T-cell (primary cell): ENCODE measurements at regions not wholly inside any gene's neighbourhood (a gene's known extent, or its start where the extent isn't known, plus 50 kb on each side); places are given as distances from the start of the nearest gene placed in this dataset.

Source experiments
- ATAC-seq, 4 experiments: fragments of 200-7000 bp in 3 of 4; fragments of 150-1000 bp in 1 of 4; cut with Tn5 transposase; replicated peaks in 1 of 4; 1 replicate in 3 of 4; 2 replicates in 1 of 4; pipeline ENCODE4 v1.10.0; 2021; ENCODE audit warnings: moderate library complexity in 3 of 4, mild to moderate bottlenecking in 2 of 4, moderate number of reproducible peaks in 1 of 4
- CTCF ChIA-PET, 2 donors: fragments of 300-600 bp; sonication (Branson Sonifier 250); formaldehyde crosslinking; loops; one replicate each; lab custom pipeline; 2022; ENCODE audit warnings: antibody characterized with exemption in 2 of 2; lab: Charles Lee
- POLR2A ChIA-PET, 2 donors: fragments of 300-600 bp; sonication (Branson Sonifier 250); formaldehyde crosslinking; loops; one replicate each; lab custom pipeline; 2022; ENCODE audit warnings: antibody characterized with exemption in 2 of 2; lab: Charles Lee
- DNase-seq, 35 experiments: peaks; one replicate each; pipeline versions ENCODE4 v3.0.0 to v3.0.0-alpha.2; 2013 to 2023
- H3K27ac ChIP-seq: one replicate; pipeline ENCODE4 v1.5.1; 2013; ENCODE audit warnings: low read length
- H3K27me3 ChIP-seq, 2 experiments: replicated peaks in 1 of 2; 1 replicate in 1 of 2; 2 replicates in 1 of 2; pipeline versions ENCODE4 v1.6.1 to v1.7.0; 2013; ENCODE audit warnings: low read length in 1 of 2, mixed read lengths in 1 of 2; ENCODE audit not compliant: control insufficient read depth in 2 of 2, insufficient read depth in 2 of 2; ENCODE audit errors: extremely low read depth in 1 of 2
- H3K36me3 ChIP-seq, 2 donors: 1 replicate in 1 of 2; 2 replicates in 1 of 2; pipeline versions ENCODE4 v1.6.1 to v1.7.0; 2013; ENCODE audit warnings: low read length in 1 of 2; ENCODE audit not compliant: control insufficient read depth in 2 of 2, insufficient read depth in 1 of 2; ENCODE audit errors: extremely low read depth in 1 of 2
- H3K4me1 ChIP-seq, 2 experiments: 1 replicate in 1 of 2; 2 replicates in 1 of 2; pipeline versions ENCODE4 v1.6.1 to v1.7.0; 2013; ENCODE audit warnings: low read length in 2 of 2, mixed read lengths in 1 of 2; ENCODE audit not compliant: insufficient read depth in 2 of 2, control insufficient read depth in 1 of 2; ENCODE audit errors: extremely low read depth in 1 of 2
- H3K4me3 ChIP-seq, 2 donors: 1 replicate in 1 of 2; 2 replicates in 1 of 2; pipeline versions ENCODE4 v1.5.1 to v1.7.0; 2013; ENCODE audit warnings: mild to moderate bottlenecking in 2 of 2, low read length in 1 of 2, moderate library complexity in 1 of 2; ENCODE audit not compliant: control insufficient read depth in 1 of 2; ENCODE audit errors: extremely low read depth in 1 of 2
- H3K9me3 ChIP-seq: 2 replicates; pipeline ENCODE4 v1.7.0; 2013
- H3K27ac Mint-ChIP-seq, 2 donors: one replicate each; pipeline ENCODE4 v1.8.0; 2020 to 2021; ENCODE audit warnings: mild to moderate bottlenecking in 2 of 2, mixed read lengths in 2 of 2
- H3K27me3 Mint-ChIP-seq, 2 donors: one replicate each; pipeline ENCODE4 v1.8.0; 2021 to 2022; ENCODE audit warnings: mixed read lengths in 2 of 2
- H3K36me3 Mint-ChIP-seq: one replicate; pipeline ENCODE4 v1.8.0; 2021; ENCODE audit warnings: mixed read lengths
- H3K4me1 Mint-ChIP-seq, 3 donors: one replicate each; pipeline ENCODE4 v1.8.0; 2020 to 2022; ENCODE audit warnings: mixed read lengths in 3 of 3, mild to moderate bottlenecking in 1 of 3
- H3K4me3 Mint-ChIP-seq, 3 donors: one replicate each; pipeline ENCODE4 v1.8.0; 2020 to 2022; ENCODE audit warnings: mild to moderate bottlenecking in 3 of 3, mixed read lengths in 3 of 3, moderate library complexity in 3 of 3
- H3K9me3 Mint-ChIP-seq, 3 donors: one replicate each; pipeline ENCODE4 v1.8.0; 2020 to 2022; ENCODE audit warnings: mixed read lengths in 3 of 3
- WGBS: methylation state at CpG from one replicate; pipeline ENCODE4 v1.1.5; 2013; ENCODE audit warnings: missing lambda C conversion rate; ENCODE audit not compliant: insufficient coverage; 5-methylcytosine and 5-hydroxymethylcytosine counted together

- CTCF ChIA-PET: interaction anchor here in 1 of 2 donors (0.6 kb wide), 1 partner anchor 705 kb away, joined by 4 read pairs; no protein-coding TSS in a partner anchor
- no peak overlapping the region for H3K4me3 ChIP-seq
- no peak for DNase-seq
- no peaks in the 10 kb centered on the region for H3K27me3 ChIP-seq
- no peak for ATAC-seq
- H3K27ac ChIP-seq: no peak overlapping the region
- no peaks in the 10 kb centered on the region for H3K4me1 ChIP-seq
- H3K36me3 ChIP-seq: no peaks in the 10 kb centered on the region
- peaks cover 0 to 5% (median 4%) of the 10 kb centered on the region in 3 donors for H3K9me3 Mint-ChIP-seq
- no peak overlapping the region for H3K27ac Mint-ChIP-seq
- peaks cover 0 to 2% of the 10 kb centered on the region in 2 donors for H3K27me3 Mint-ChIP-seq
- no peaks in the 10 kb centered on the region for H3K4me1 Mint-ChIP-seq
- H3K36me3 Mint-ChIP-seq: no peaks in the 10 kb centered on the region
- H3K4me3 Mint-ChIP-seq: no peak overlapping the region
- WGBS: no CpG with 5 or more reads among the region's 3 CpGs
- POLR2A ChIA-PET: no interaction called here
- H3K9me3 ChIP-seq: no peaks in the 10 kb centered on the region
Observed at GRCh38 chr15:87354661-87355410, 901.7 kb downstream of the NTRK3 start.

- H3K9me3 Mint-ChIP-seq: peaks cover 0 to 6% (median 4%) of the 10 kb centered on the region in 3 donors
- CTCF ChIA-PET: no interaction called here
- H3K27me3 Mint-ChIP-seq: peaks cover 0 to 2% of the 10 kb centered on the region in 2 donors
- H3K27ac ChIP-seq: no peak overlapping the region
- H3K36me3 Mint-ChIP-seq: no peaks in the 10 kb centered on the region
- no peaks in the 10 kb centered on the region for H3K4me1 Mint-ChIP-seq
- ATAC-seq (no peak), DNase-seq (no peak)
- H3K9me3 ChIP-seq: no peaks in the 10 kb centered on the region
- no peaks in the 10 kb centered on the region for H3K27me3 ChIP-seq
- no CpG with 5 or more reads among the region's 2 CpGs for WGBS
- no peak overlapping the region for H3K27ac Mint-ChIP-seq
- H3K36me3 ChIP-seq: no peaks in the 10 kb centered on the region
- POLR2A ChIA-PET: no interaction called here
- no peak overlapping the region for H3K4me3 Mint-ChIP-seq
- no peaks in the 10 kb centered on the region for H3K4me1 ChIP-seq
- H3K4me3 ChIP-seq: no peak overlapping the region
Observed at GRCh38 chr15:87349181-87349580, 907.4 kb downstream of the NTRK3 start.

GRCh38 chr15:87348746-87349145 is 907.8 kb downstream of the NTRK3 start:
- peaks cover 0 to 9% (median 4%) of the 10 kb centered on the region in 3 donors for H3K9me3 Mint-ChIP-seq
- no peaks in the 10 kb centered on the region for H3K27me3 ChIP-seq
- POLR2A ChIA-PET: no interaction called here
- H3K4me3 ChIP-seq: no peak overlapping the region
- no peak overlapping the region for H3K4me3 Mint-ChIP-seq
- no peaks in the 10 kb centered on the region for H3K36me3 ChIP-seq
- ATAC-seq (no peak), DNase-seq (no peak)
- whole genome bisulfite sequencing: no CpG with 5 or more reads among the region's 6 CpGs
- no peak overlapping the region for H3K27ac ChIP-seq
- no peaks in the 10 kb centered on the region for H3K36me3 Mint-ChIP-seq
- peaks cover 0 to 2% of the 10 kb centered on the region in 2 donors for H3K27me3 Mint-ChIP-seq
- H3K4me1 ChIP-seq: no peaks in the 10 kb centered on the region
- CTCF ChIA-PET: no interaction called here
- no peaks in the 10 kb centered on the region for H3K9me3 ChIP-seq
- no peak overlapping the region for H3K27ac Mint-ChIP-seq
- H3K4me1 Mint-ChIP-seq: no peaks in the 10 kb centered on the region

- Histone ChIP-seq H3K4me1 (no peaks in the 10 kb centered on the region), H3K4me3 (no peak overlapping the region), H3K27ac (no peak overlapping the region), H3K27me3 (no peaks in the 10 kb centered on the region), H3K36me3 (no peaks in the 10 kb centered on the region), H3K9me3 (no peaks in the 10 kb centered on the region)
- no peak for ATAC-seq
- no peak overlapping the region for H3K27ac Mint-ChIP-seq
- no peak for DNase-seq
- H3K36me3 Mint-ChIP-seq: no peaks in the 10 kb centered on the region
- H3K27me3 Mint-ChIP-seq: peaks cover 0 to 2% of the 10 kb centered on the region in 2 donors
- H3K4me1 Mint-ChIP-seq: no peaks in the 10 kb centered on the region
- POLR2A ChIA-PET: no interaction called here
- H3K9me3 Mint-ChIP-seq: peaks cover 0 to 9% (median 4%) of the 10 kb centered on the region in 3 donors
- no peak overlapping the region for H3K4me3 Mint-ChIP-seq
- no CpG with 5 or more reads among the region's 3 CpGs for WGBS
- CTCF ChIA-PET: no interaction called here
Observed at GRCh38 chr15:87347806-87348515, 908.6 kb downstream of the NTRK3 start.

GRCh38 chr15:87345961-87346360 is 910.6 kb downstream of the NTRK3 start:
- H3K9me3 Mint-ChIP-seq: peaks cover 0 to 7% (median 0%) of the 10 kb centered on the region in 3 donors
- no CpG with 5 or more reads among the region's 2 CpGs for WGBS
- no peak for DNase-seq
- H3K27me3 Mint-ChIP-seq: no peaks in the 10 kb centered on the region
- H3K27ac Mint-ChIP-seq: no peak overlapping the region
- H3K4me1 ChIP-seq: no peaks in the 10 kb centered on the region
- ChIA-PET CTCF (no interaction called here), POLR2A (no interaction called here)
- no peaks in the 10 kb centered on the region for H3K9me3 ChIP-seq
- H3K36me3 ChIP-seq: no peaks in the 10 kb centered on the region
- no peak overlapping the region for H3K4me3 ChIP-seq
- no peaks in the 10 kb centered on the region for H3K36me3 Mint-ChIP-seq
- no peaks in the 10 kb centered on the region for H3K27me3 ChIP-seq
- no peaks in the 10 kb centered on the region for H3K4me1 Mint-ChIP-seq
- no peak overlapping the region for H3K4me3 Mint-ChIP-seq
- ATAC-seq: no peak
- no peak overlapping the region for H3K27ac ChIP-seq

GRCh38 chr15:87343966-87344365 is 912.6 kb downstream of the NTRK3 start:
- no peaks in the 10 kb centered on the region for H3K9me3 ChIP-seq
- no peaks in the 10 kb centered on the region for H3K36me3 ChIP-seq
- ChIA-PET CTCF (interaction anchor here in 1 of 2 donors (0.7 kb wide), 1 partner anchor 10 kb away, joined by 3 read pairs; no protein-coding TSS in a partner anchor), POLR2A (no interaction called here)
- H3K27ac ChIP-seq: no peak overlapping the region
- no peaks in the 10 kb centered on the region for H3K27me3 Mint-ChIP-seq
- H3K27me3 ChIP-seq: no peaks in the 10 kb centered on the region
- H3K36me3 Mint-ChIP-seq: no peaks in the 10 kb centered on the region
- no peak overlapping the region for H3K27ac Mint-ChIP-seq
- DNase-seq: no peak
- H3K9me3 Mint-ChIP-seq: peaks cover 0 to 7% (median 0%) of the 10 kb centered on the region in 3 donors
- H3K4me3 Mint-ChIP-seq: no peak overlapping the region
- WGBS: 43% methylated on average over 1 of the region's 3 CpGs
- no peaks in the 10 kb centered on the region for H3K4me1 ChIP-seq
- H3K4me3 ChIP-seq: no peak overlapping the region
- no peak for ATAC-seq
- H3K4me1 Mint-ChIP-seq: no peaks in the 10 kb centered on the region
